Chondrocyte (in vitro differentiated cells): ENCODE measurements at regions not wholly inside any gene's neighbourhood (a gene's known extent, or its start where the extent isn't known, plus 50 kb on each side); places are given as distances from the start of the nearest gene placed in this dataset.

Source experiments
- DNase-seq: peaks from one replicate; pipeline ENCODE4 v3.0.0; 2021; ENCODE audit warnings: mixed read lengths, low spot score
- H3K27ac Mint-ChIP-seq: one replicate; pipeline ENCODE4 v1.8.0; 2021; ENCODE audit warnings: mild to moderate bottlenecking, moderate library complexity, mixed read lengths; ENCODE audit not compliant: unreplicated experiment
- H3K27me3 Mint-ChIP-seq: 2 replicates; pipeline ENCODE4 v1.8.0; 2021; ENCODE audit warnings: low read depth, mixed read lengths
- H3K36me3 Mint-ChIP-seq: 2 replicates; pipeline ENCODE4 v1.8.0; 2021; ENCODE audit warnings: low read depth, mixed read lengths
- H3K4me1 Mint-ChIP-seq: 2 replicates; pipeline ENCODE4 v1.8.0; 2021; ENCODE audit warnings: low read depth, mild to moderate bottlenecking, mixed read lengths
- H3K4me3 Mint-ChIP-seq: one replicate; pipeline ENCODE4 v1.8.0; 2021; ENCODE audit warnings: mild to moderate bottlenecking, moderate library complexity, mixed read lengths; ENCODE audit not compliant: unreplicated experiment
- H3K9me3 Mint-ChIP-seq: 2 replicates; pipeline ENCODE4 v1.8.0; 2021; ENCODE audit warnings: low read depth, mixed read lengths
- TF ChIP-seq, protein P1 (sequence below): fragments of 200-600 bp; sonication (generic); IDR thresholded peaks from 2 replicates; pipeline ENCODE4 v1.5.0; 2021; ENCODE audit warnings: antibody characterized with exemption, mild to moderate bottlenecking, moderate library complexity

DNA sequence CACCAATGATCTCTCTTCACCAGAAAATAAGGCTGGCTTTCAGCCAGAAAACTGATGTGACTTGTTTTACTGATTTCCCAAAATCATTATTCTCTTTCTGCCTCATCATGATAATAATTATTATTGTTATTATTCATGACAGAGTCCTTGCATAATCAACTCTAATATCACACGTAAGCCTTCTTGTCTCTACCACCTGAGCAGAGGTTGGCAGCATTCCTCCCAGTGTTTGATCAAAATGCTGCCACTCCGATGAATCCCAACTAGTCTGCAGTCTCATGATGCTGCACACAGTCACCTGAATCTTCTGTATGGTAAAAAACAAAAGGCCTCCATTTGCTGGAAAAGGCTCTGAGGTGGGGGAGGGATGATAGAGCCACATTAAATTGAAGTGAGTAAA, 105.7 kb upstream of the PLEKHG7 start:
- Mint-ChIP-seq H3K27ac (no peak overlapping the region), H3K4me1 (peaks cover 20% of the 10 kb centered on the region), H3K4me3 (no peak overlapping the region), H3K9me3 (peaks cover 4% of the 10 kb centered on the region), H3K27me3 (no peaks in the 10 kb centered on the region), H3K36me3 (peaks cover 2% of the 10 kb centered on the region)
- DNase-seq = no peak
- TF ChIP-seq, protein P1, sequence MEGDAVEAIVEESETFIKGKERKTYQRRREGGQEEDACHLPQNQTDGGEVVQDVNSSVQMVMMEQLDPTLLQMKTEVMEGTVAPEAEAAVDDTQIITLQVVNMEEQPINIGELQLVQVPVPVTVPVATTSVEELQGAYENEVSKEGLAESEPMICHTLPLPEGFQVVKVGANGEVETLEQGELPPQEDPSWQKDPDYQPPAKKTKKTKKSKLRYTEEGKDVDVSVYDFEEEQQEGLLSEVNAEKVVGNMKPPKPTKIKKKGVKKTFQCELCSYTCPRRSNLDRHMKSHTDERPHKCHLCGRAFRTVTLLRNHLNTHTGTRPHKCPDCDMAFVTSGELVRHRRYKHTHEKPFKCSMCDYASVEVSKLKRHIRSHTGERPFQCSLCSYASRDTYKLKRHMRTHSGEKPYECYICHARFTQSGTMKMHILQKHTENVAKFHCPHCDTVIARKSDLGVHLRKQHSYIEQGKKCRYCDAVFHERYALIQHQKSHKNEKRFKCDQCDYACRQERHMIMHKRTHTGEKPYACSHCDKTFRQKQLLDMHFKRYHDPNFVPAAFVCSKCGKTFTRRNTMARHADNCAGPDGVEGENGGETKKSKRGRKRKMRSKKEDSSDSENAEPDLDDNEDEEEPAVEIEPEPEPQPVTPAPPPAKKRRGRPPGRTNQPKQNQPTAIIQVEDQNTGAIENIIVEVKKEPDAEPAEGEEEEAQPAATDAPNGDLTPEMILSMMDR = no peak

DNA sequence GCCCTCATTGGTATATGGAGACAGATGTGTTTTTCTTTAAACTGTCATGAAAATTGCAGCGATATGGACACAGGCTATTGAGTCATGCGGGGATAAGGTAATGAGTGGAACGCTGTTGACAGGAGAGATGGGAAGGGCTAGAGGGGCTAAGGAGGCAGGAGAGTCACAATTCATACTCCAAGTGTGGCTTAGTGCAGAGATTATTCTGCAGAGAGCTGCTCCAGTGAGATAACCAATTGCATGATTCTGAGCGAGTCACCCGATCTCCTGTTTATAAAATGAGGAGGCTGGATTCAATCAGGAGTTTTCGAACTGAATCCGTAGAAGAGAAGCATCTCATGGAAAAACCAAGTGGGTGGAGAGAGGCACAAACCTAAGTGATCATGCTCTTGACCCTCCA, 106.4 kb upstream of the PLEKHG7 start:
- Mint-ChIP-seq H3K4me1 (peaks cover 20% of the 10 kb centered on the region), H3K27me3 (no peaks in the 10 kb centered on the region), H3K9me3 (peaks cover 4% of the 10 kb centered on the region), H3K27ac (no peak overlapping the region), H3K4me3 (no peak overlapping the region), H3K36me3 (peaks cover 2% of the 10 kb centered on the region)
- TF ChIP-seq, protein P1 = no peak
- DNase-seq = no peak

- Mint-ChIP-seq H3K4me1 (peaks cover 20% of the 10 kb centered on the region), H3K27me3 (no peaks in the 10 kb centered on the region), H3K36me3 (no peaks in the 10 kb centered on the region), H3K27ac (no peak overlapping the region), H3K4me3 (no peak overlapping the region), H3K9me3 (peaks cover 2% of the 10 kb centered on the region)
- TF ChIP-seq, protein P1 = no peak
- no peak for DNase-seq
These were observed 107.1 kb upstream of the PLEKHG7 start for GRCh38 chr12:92595663-92596062.

GRCh38 chr12:92593734-92594402, 108.9 kb upstream of the PLEKHG7 start:
- H3K36me3 Mint-ChIP-seq = no peaks in the 10 kb centered on the region
- peak overlapping the region; percentile 80 for H3K27ac Mint-ChIP-seq
- no peak overlapping the region for H3K4me3 Mint-ChIP-seq
- no peaks in the 10 kb centered on the region for H3K9me3 Mint-ChIP-seq
- H3K27me3 Mint-ChIP-seq = no peaks in the 10 kb centered on the region
- peaks cover 20% of the 10 kb centered on the region for H3K4me1 Mint-ChIP-seq
- TF ChIP-seq, protein P1 = no peak
- no peak for DNase-seq

GRCh38 chr12:92585115-92585727, 117.6 kb upstream of the PLEKHG7 start:
- TF ChIP-seq, protein P1 = no peak
- DNase-seq = no peak
- no peaks in the 10 kb centered on the region for H3K36me3 Mint-ChIP-seq
- H3K9me3 Mint-ChIP-seq = peaks cover 2% of the 10 kb centered on the region
- peaks cover 9% of the 10 kb centered on the region for H3K4me1 Mint-ChIP-seq
- H3K27ac Mint-ChIP-seq = no peak overlapping the region
- H3K4me3 Mint-ChIP-seq = no peak overlapping the region
- no peaks in the 10 kb centered on the region for H3K27me3 Mint-ChIP-seq
